PFSK-1 (cell line): ENCODE measurements at regions not wholly inside any gene's neighbourhood (a gene's known extent, or its start where the extent isn't known, plus 50 kb on each side); places are given as distances from the start of the nearest gene placed in this dataset.

ENCODE experiments used
- FOXP2 ChIP-seq: optimal IDR thresholded peaks from 2 replicates; pipeline ENCODE3; 2011; ENCODE audit warnings: borderline replicate concordance, control low read depth, inconsistent platforms; ENCODE audit not compliant: insufficient read depth; ENCODE audit errors: extremely low read length, extremely low read depth
- POLR2AphosphoS5 ChIP-seq: IDR thresholded peaks from 2 replicates; pipeline ENCODE4 v1.6.1; 2012; ENCODE audit warnings: low read depth, mild to moderate bottlenecking, control low read depth, low read length, moderate library complexity
- SIN3A ChIP-seq: IDR thresholded peaks from 2 replicates; pipeline ENCODE4 v1.6.1; 2012; ENCODE audit warnings: mild to moderate bottlenecking, low read length, moderate library complexity, borderline replicate concordance; ENCODE audit not compliant: insufficient read depth
- TAF1 ChIP-seq: IDR thresholded peaks from 2 replicates; pipeline ENCODE4 v1.6.1; 2012; ENCODE audit warnings: low read length, control low read depth, borderline replicate concordance; ENCODE audit not compliant: insufficient read depth
- TF ChIP-seq, protein P1 (sequence below), 2 experiments: IDR thresholded peaks; 2 replicates each; pipeline versions ENCODE4 v1.6.1 to v1.8.0; 2011 to 2012; ENCODE audit warnings: low read depth in 2 of 2, low read length in 2 of 2, control low read depth in 1 of 2, inconsistent platforms in 1 of 2, mild to moderate bottlenecking in 1 of 2, moderate library complexity in 1 of 2; ENCODE audit not compliant: insufficient read depth in 1 of 2

DNA sequence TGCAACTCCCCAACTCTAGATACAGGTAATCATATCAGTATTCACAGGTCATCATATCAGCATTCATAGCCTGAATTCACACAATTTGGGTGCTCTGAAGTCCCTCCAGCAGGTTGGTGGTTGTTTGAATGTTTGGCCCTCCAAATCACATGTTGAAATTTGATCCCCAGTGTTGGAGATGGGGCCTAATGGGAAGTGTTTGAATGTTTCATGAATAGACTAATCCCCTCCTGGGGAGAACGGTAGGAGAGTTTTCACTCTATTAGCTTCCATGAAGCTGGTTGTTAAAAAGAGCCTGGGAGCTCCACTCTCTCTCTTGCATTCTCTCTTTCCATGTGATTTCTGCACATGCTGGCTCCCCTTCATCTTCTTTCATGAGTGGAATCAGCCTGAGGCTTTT is 288.6 kb upstream of the PCDH9 start:
- TF ChIP-seq TAF1, result no peak

DNA sequence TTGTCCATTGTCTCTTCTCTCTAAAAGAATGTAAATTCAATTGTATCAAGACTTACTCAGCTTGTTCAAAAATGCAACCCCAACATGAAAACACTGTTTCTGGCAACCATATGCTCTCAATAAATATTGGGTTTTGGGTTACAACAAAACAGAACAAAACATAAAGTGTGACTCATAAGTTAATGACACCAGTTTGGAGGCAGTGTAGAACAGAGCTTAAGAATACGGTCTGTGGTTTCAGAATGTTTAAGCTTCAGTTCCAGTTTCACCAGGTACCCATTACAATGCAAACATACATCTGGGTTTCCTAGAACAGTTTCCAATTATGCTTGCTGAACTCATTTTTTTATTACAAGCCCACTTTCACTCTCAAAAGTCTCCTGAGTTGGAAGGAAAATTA is 285.8 kb upstream of the PCDH9 start:
- TF ChIP-seq FOXP2 (no peak), POLR2AphosphoS5 (no peak), TAF1 (no peak), SIN3A (no peak)
- TF ChIP-seq, protein P1, sequence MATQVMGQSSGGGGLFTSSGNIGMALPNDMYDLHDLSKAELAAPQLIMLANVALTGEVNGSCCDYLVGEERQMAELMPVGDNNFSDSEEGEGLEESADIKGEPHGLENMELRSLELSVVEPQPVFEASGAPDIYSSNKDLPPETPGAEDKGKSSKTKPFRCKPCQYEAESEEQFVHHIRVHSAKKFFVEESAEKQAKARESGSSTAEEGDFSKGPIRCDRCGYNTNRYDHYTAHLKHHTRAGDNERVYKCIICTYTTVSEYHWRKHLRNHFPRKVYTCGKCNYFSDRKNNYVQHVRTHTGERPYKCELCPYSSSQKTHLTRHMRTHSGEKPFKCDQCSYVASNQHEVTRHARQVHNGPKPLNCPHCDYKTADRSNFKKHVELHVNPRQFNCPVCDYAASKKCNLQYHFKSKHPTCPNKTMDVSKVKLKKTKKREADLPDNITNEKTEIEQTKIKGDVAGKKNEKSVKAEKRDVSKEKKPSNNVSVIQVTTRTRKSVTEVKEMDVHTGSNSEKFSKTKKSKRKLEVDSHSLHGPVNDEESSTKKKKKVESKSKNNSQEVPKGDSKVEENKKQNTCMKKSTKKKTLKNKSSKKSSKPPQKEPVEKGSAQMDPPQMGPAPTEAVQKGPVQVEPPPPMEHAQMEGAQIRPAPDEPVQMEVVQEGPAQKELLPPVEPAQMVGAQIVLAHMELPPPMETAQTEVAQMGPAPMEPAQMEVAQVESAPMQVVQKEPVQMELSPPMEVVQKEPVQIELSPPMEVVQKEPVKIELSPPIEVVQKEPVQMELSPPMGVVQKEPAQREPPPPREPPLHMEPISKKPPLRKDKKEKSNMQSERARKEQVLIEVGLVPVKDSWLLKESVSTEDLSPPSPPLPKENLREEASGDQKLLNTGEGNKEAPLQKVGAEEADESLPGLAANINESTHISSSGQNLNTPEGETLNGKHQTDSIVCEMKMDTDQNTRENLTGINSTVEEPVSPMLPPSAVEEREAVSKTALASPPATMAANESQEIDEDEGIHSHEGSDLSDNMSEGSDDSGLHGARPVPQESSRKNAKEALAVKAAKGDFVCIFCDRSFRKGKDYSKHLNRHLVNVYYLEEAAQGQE (IDR thresholded peaks at IDR 0.05; ENCODE audit: insufficient read depth in 1 of 2, low read depth in 2 of 2, low read length in 2 of 2), result no peak

DNA sequence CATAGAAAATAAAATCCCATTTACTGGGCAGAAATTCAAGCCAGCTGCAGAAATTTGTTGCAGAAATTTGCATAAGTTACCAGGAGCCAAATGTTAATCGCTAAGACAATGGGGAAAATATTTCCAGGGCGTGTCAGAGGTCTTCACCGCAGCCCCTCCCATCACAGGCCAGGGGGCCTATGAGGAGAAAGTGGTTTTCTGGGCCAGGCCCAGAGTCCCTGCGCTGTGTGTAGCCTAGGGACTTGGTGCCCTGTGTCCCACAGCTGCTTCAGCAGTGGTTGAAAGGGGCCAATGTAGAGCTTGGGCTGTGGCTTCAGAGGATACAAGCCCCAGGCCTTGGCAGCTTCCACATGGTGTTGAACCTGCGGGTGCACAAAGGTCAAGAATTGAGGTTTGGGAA is 278.9 kb upstream of the PCDH9 start:
- TF ChIP-seq SIN3A (no peak), TAF1 (no peak), POLR2AphosphoS5 (no peak), FOXP2 (no peak)
- TF ChIP-seq, protein P1 (IDR thresholded peaks at IDR 0.05; ENCODE audit: insufficient read depth in 1 of 2, low read depth in 2 of 2, low read length in 2 of 2), result no peak

DNA sequence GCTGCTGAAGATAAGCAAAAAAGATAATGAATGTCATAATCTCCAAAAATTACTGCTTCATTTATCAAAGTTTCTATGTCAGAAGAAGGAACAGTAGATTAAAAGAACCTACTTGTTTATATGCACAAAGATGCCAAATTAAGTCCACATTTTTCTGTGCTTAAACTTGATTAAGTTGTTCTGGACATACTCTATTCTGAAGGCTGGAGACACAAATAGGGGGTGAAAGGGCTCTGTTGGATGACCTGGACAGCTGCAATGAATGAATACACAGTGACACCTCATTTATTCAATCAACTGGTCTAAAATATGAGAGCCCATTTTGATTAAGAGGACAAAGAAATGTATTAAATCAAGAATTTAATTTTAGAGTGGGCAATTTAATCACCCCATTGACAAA is 276.3 kb upstream of the PCDH9 start:
- TF ChIP-seq SIN3A, result no peak
- TF ChIP-seq TAF1, result no peak
- TF ChIP-seq, protein P1 (IDR thresholded peaks at IDR 0.05; ENCODE audit: insufficient read depth in 1 of 2, low read depth in 2 of 2, low read length in 2 of 2), result no peak
- no peak for TF ChIP-seq FOXP2
- TF ChIP-seq POLR2AphosphoS5, result no peak

DNA sequence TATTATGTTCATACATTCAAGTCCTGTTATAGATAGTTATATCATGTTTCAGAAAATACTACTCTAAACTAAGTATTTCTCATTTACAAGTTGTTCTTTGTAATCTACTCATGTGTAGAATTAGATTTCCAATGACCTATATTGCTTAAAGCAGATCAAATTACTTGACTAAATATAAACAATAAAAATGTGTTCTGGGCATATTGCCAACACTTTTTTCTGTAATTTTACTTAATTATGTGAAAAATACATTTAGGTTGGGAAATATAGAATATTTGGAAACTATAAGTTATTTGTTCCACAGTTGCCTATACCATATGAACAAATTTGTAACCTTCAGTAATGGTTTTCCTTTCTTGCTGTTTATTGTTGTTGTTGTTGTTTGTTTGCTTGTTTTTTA is 275.2 kb upstream of the PCDH9 start:
- TF ChIP-seq POLR2AphosphoS5 (no peak), FOXP2 (no peak)

DNA sequence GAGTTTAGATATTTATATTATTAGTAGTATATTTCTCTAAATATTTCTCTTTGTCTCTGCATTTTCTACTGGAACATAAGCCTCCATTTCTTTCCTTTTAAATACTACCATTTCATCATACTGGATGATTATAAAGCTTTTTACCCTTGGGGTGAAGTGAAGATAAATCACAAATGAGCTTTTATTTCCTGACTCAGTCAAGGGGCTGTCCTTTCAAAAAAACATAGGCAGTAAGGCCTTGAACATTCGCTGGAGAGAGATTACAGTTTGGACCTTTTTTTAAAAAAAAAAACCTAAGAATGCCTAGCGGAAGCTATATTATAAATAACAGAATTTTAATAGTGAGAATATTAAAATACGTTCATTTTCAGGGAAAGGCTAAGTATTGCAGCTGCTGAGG is 268.8 kb upstream of the PCDH9 start:
- TF ChIP-seq TAF1 (no peak), FOXP2 (no peak), POLR2AphosphoS5 (no peak), SIN3A (no peak)
- TF ChIP-seq, protein P1 (IDR thresholded peaks at IDR 0.05; ENCODE audit: insufficient read depth in 1 of 2, low read depth in 2 of 2, low read length in 2 of 2), result no peak
